IMR-90 (cell line): ENCODE measurements at regions not wholly inside any gene's neighbourhood (a gene's known extent, or its start where the extent isn't known, plus 50 kb on each side); places are given as distances from the start of the nearest gene placed in this dataset.

Source experiments
- ATAC-seq: fragments of 200-7000 bp; cut with Tn5 transposase; 2 replicates; pipeline ENCODE4 v1.9.1; 2020; ENCODE audit warnings: low read depth, mild to moderate bottlenecking, moderate library complexity
- BruUV-seq: library from RNA; stranded (reverse); fragments of 400-500 nt; replicated peaks from 2 replicates; lab custom pipeline; 2021; lab: Mats Ljungman, UMichigan
- CTCF ChIA-PET: fragments of 300-600 bp; formaldehyde crosslinking; extraction: SDS; loops from one replicate; lab custom pipeline; 2021; ENCODE audit warnings: antibody characterized with exemption; lab: Yijun Ruan, JAX
- POLR2A ChIA-PET: fragments of 300-600 bp; sonication (Branson Sonifier 250); formaldehyde crosslinking; loops from one replicate; lab custom pipeline; 2022; ENCODE audit warnings: antibody characterized with exemption; ENCODE audit not compliant: unreplicated experiment; lab: Charles Lee
- DNase-seq: peaks from one replicate; pipeline ENCODE4 v3.0.0; 2013
- H2AFZ ChIP-seq: replicated peaks from 2 replicates; pipeline ENCODE3; 2013; ENCODE audit warnings: low read length, mild to moderate bottlenecking; ENCODE audit not compliant: poor library complexity
- H2AK5ac ChIP-seq: 2 replicates; pipeline ENCODE4 v1.6.1; 2013; ENCODE audit warnings: low read depth, low read length, inconsistent platforms
- H2AK9ac ChIP-seq: replicated peaks from 2 replicates; pipeline ENCODE3; 2013; ENCODE audit warnings: mild to moderate bottlenecking, low read depth, low read length, moderate library complexity; ENCODE audit not compliant: poor library complexity
- H2BK120ac ChIP-seq: 2 replicates; pipeline ENCODE4 v1.6.1; 2013; ENCODE audit warnings: low read depth, low read length, inconsistent platforms
- H2BK15ac ChIP-seq: 3 replicates; pipeline ENCODE4 v1.6.1; 2013; ENCODE audit warnings: low read depth, low read length, inconsistent platforms
- H2BK20ac ChIP-seq: 2 replicates; pipeline ENCODE4 v1.6.1; 2013; ENCODE audit warnings: low read depth, mild to moderate bottlenecking, inconsistent platforms, low read length, moderate library complexity
- H2BK5ac ChIP-seq: 2 replicates; pipeline ENCODE4 v1.6.1; 2013; ENCODE audit warnings: mild to moderate bottlenecking, low read depth, low read length, inconsistent platforms; ENCODE audit not compliant: poor library complexity, severe bottlenecking
- H3K14ac ChIP-seq: replicated peaks from 2 replicates; pipeline ENCODE4 v1.6.1; 2013; ENCODE audit warnings: low read depth, low read length, inconsistent platforms
- H3K18ac ChIP-seq: 2 replicates; pipeline ENCODE4 v1.6.1; 2013; ENCODE audit warnings: low read depth, low read length, control low read depth
- H3K23ac ChIP-seq: 2 replicates; pipeline ENCODE4 v1.6.1; 2013; ENCODE audit warnings: low read depth, low read length, inconsistent platforms
- H3K27ac ChIP-seq: 2 replicates; pipeline ENCODE4 v1.5.1; 2013; ENCODE audit warnings: mild to moderate bottlenecking, control low read depth, low read length; ENCODE audit not compliant: insufficient read depth
- H3K27me3 ChIP-seq: 2 replicates; pipeline ENCODE4 v1.6.1; 2013; ENCODE audit warnings: low read length; ENCODE audit not compliant: control insufficient read depth, insufficient read depth
- H3K36me3 ChIP-seq: 2 replicates; pipeline ENCODE4 v1.6.1; 2013; ENCODE audit warnings: low read length, mixed read lengths; ENCODE audit not compliant: control insufficient read depth, insufficient read depth
- H3K4ac ChIP-seq: 2 replicates; pipeline ENCODE4 v1.6.1; 2013; ENCODE audit warnings: low read depth, low read length, inconsistent platforms
- H3K4me1 ChIP-seq: 2 replicates; pipeline ENCODE4 v1.6.1; 2013; ENCODE audit warnings: low read length, mixed read lengths; ENCODE audit not compliant: control insufficient read depth, insufficient read depth
- H3K4me2 ChIP-seq: 2 replicates; pipeline ENCODE4 v1.6.1; 2013; ENCODE audit warnings: low read depth, mild to moderate bottlenecking, control low read depth, low read length, moderate library complexity
- H3K4me3 ChIP-seq: 2 replicates; pipeline ENCODE4 v1.5.1; 2013; ENCODE audit warnings: low read depth, mild to moderate bottlenecking, control low read depth, low read length, moderate library complexity; ENCODE audit not compliant: insufficient read depth
- H3K56ac ChIP-seq: 2 replicates; pipeline ENCODE4 v1.6.1; 2013; ENCODE audit warnings: low read length, inconsistent platforms; ENCODE audit not compliant: insufficient read depth; ENCODE audit errors: extremely low read depth
- H3K79me1 ChIP-seq, 2 experiments: 2 replicates each; pipeline ENCODE4 v1.6.1; 2013; ENCODE audit warnings: low read length in 2 of 2, inconsistent platforms in 1 of 2, low read depth in 1 of 2
- H3K9ac ChIP-seq: 2 replicates; pipeline ENCODE4 v1.6.1; 2013; ENCODE audit warnings: low read depth, low read length, control low read depth
- H3K9me1 ChIP-seq: 2 replicates; pipeline ENCODE4 v1.6.1; 2013; ENCODE audit warnings: low read length, inconsistent platforms; ENCODE audit not compliant: insufficient read depth
- H3K9me3 ChIP-seq: 2 replicates; pipeline ENCODE4 v1.6.1; 2013; ENCODE audit warnings: low read length; ENCODE audit not compliant: control insufficient read depth, insufficient read depth
- H4K20me1 ChIP-seq: 2 replicates; pipeline ENCODE4 v1.6.1; 2013; ENCODE audit warnings: low read length, inconsistent platforms; ENCODE audit not compliant: insufficient read depth
- H4K5ac ChIP-seq: 2 replicates; pipeline ENCODE4 v1.6.1; 2013; ENCODE audit warnings: mild to moderate bottlenecking, low read depth, low read length, control low read depth
- H4K8ac ChIP-seq, 2 experiments: 2 replicates each; pipeline ENCODE4 v1.6.1; 2013; ENCODE audit warnings: low read depth in 2 of 2, low read length in 2 of 2, control low read depth in 1 of 2, inconsistent platforms in 1 of 2
- H4K91ac ChIP-seq: 2 replicates; pipeline ENCODE4 v1.6.1; 2013; ENCODE audit warnings: low read depth, low read length, inconsistent platforms; ENCODE audit not compliant: insufficient read depth
- BHLHE40 ChIP-seq: fragments of 150-350 bp; IDR thresholded peaks from 2 replicates; pipeline ENCODE4 v1.6.1; 2016; ENCODE audit warnings: mild to moderate bottlenecking, low read depth, low read length
- CEBPB ChIP-seq: IDR thresholded peaks from 2 replicates; pipeline ENCODE4 v1.6.1; 2012; ENCODE audit warnings: low read depth, low read length, improper control_type of control experiment
- CHD1 ChIP-seq: IDR thresholded peaks from 2 replicates; pipeline ENCODE4 v1.6.1; 2012; ENCODE audit warnings: low read depth, low read length, improper control_type of control experiment
- MAZ ChIP-seq: IDR thresholded peaks from 2 replicates; pipeline ENCODE4 v1.6.1; 2012; ENCODE audit warnings: low read depth, mild to moderate bottlenecking, low read length, improper control_type of control experiment, moderate library complexity, borderline replicate concordance
- MXI1 ChIP-seq: IDR thresholded peaks from 2 replicates; pipeline ENCODE4 v1.6.1; 2012; ENCODE audit warnings: low read depth, mild to moderate bottlenecking, low read length, moderate library complexity, borderline replicate concordance
- RAD21 ChIP-seq: IDR thresholded peaks from 2 replicates; pipeline ENCODE4 v1.6.1; 2012; ENCODE audit warnings: low read length, improper control_type of control experiment
- RFX5 ChIP-seq: IDR thresholded peaks from 2 replicates; pipeline ENCODE4 v1.8.0; 2012; ENCODE audit warnings: low read depth, mild to moderate bottlenecking, low read length, moderate library complexity
- USF2 ChIP-seq: fragments of 150-350 bp; IDR thresholded peaks from 2 replicates; pipeline ENCODE4 v1.6.1; 2017; ENCODE audit warnings: mild to moderate bottlenecking, antibody characterized with exemption, low read length, low read depth
- WGBS, 2 experiments: methylation state at CpG; one replicate each; pipeline versions ENCODE4 v1.1.5 to v1.1.7; 2013; ENCODE audit warnings: missing lambda C conversion rate in 2 of 2; ENCODE audit not compliant: insufficient read length in 1 of 2; ENCODE audit errors: extremely low coverage in 2 of 2; 5-methylcytosine and 5-hydroxymethylcytosine counted together
- dilution Hi-C: fragments of 300-500 bp; cut with HindIII; formaldehyde crosslinking; loops from one replicate; pipeline ENCODE4 v1.14.3; 2018; ENCODE audit warnings: low sequenced_read_pairs; ENCODE audit not compliant: unreplicated experiment
- in situ Hi-C: fragments of 300-500 bp; cut with MboI; formaldehyde crosslinking; loops from 3 replicates; pipeline ENCODE4 v1.14.3; 2019; ENCODE audit warnings: low sequenced_read_pairs, inconsistent platforms, mixed read lengths
- intact Hi-C: fragments of 100-400 bp; cut with micrococcal nuclease; formaldehyde crosslinking; loops from 2 replicates; pipeline ENCODE4 v1.10.0; 2022
- TF ChIP-seq, protein P1 (sequence below): conservative IDR thresholded peaks from 2 replicates; pipeline ENCODE4 v1.5.1; 2012; ENCODE audit warnings: mild to moderate bottlenecking, low read depth, low read length, improper control_type of control experiment

- no peak overlapping the region for H2BK15ac ChIP-seq
- H3K9ac ChIP-seq = no peak overlapping the region
- H3K4ac ChIP-seq = no peak overlapping the region
- TF ChIP-seq CEBPB (no peak), CHD1 (no peak), USF2 (no peak), RAD21 (no peak), MAZ (no peak), BHLHE40 (no peak), MXI1 (no peak), RFX5 (no peak)
- TF ChIP-seq, protein P1, sequence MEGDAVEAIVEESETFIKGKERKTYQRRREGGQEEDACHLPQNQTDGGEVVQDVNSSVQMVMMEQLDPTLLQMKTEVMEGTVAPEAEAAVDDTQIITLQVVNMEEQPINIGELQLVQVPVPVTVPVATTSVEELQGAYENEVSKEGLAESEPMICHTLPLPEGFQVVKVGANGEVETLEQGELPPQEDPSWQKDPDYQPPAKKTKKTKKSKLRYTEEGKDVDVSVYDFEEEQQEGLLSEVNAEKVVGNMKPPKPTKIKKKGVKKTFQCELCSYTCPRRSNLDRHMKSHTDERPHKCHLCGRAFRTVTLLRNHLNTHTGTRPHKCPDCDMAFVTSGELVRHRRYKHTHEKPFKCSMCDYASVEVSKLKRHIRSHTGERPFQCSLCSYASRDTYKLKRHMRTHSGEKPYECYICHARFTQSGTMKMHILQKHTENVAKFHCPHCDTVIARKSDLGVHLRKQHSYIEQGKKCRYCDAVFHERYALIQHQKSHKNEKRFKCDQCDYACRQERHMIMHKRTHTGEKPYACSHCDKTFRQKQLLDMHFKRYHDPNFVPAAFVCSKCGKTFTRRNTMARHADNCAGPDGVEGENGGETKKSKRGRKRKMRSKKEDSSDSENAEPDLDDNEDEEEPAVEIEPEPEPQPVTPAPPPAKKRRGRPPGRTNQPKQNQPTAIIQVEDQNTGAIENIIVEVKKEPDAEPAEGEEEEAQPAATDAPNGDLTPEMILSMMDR = no peak
- POLR2A ChIA-PET = no interaction called here
- H3K9me1 ChIP-seq = no peaks in the 10 kb centered on the region
- no peak overlapping the region for H3K14ac ChIP-seq
- no peak overlapping the region for H4K5ac ChIP-seq
- no peak overlapping the region for H3K18ac ChIP-seq
- H4K20me1 ChIP-seq = no peaks in the 10 kb centered on the region
- no peak overlapping the region for H2BK5ac ChIP-seq
- no peaks in the 10 kb centered on the region for H3K79me1 ChIP-seq
- H2BK120ac ChIP-seq = no peak overlapping the region
- H2AFZ ChIP-seq = no peak overlapping the region
- WGBS, 2 experiments = no CpG with 5 or more reads among the region's 1 CpG
- no peaks in the 10 kb centered on the region for H3K9me3 ChIP-seq
- H2BK20ac ChIP-seq = no peak overlapping the region
- DNase-seq (no peak), ATAC-seq (no peak)
- no peak overlapping the region for H3K27ac ChIP-seq
- no peaks in the 10 kb centered on the region for H3K4me1 ChIP-seq
- intact Hi-C loops = no loop called here
- no peak overlapping the region for H2AK9ac ChIP-seq
- BruUV-seq = no TSS peak
- H2AK5ac ChIP-seq = no peak overlapping the region
- no peak overlapping the region for H3K23ac ChIP-seq
- H3K36me3 ChIP-seq = no peaks in the 10 kb centered on the region
- H3K4me3 ChIP-seq = no peak overlapping the region
- H3K27me3 ChIP-seq = no peaks in the 10 kb centered on the region
- no peak overlapping the region for H3K4me2 ChIP-seq
- dilution Hi-C loops = no loop called here
- no peak overlapping the region for H4K91ac ChIP-seq
- no peak overlapping the region for H4K8ac ChIP-seq
- in situ Hi-C loops = no loop called here
- CTCF ChIA-PET = no interaction called here
- H3K56ac ChIP-seq = no peak overlapping the region
Observed at GRCh38 chr18:28398471-28398870, 221.5 kb upstream of the CDH2 start.
